Upper lobe of left lung (tissue), 6 donors: ENCODE measurements at regions not wholly inside any gene's neighbourhood (a gene's known extent, or its start where the extent isn't known, plus 50 kb on each side); places are given as distances from the start of the nearest gene placed in this dataset.

ENCODE experiments used
- ATAC-seq, 2 donors: fragments of 200-7000 bp; cut with Tn5 transposase; one replicate each; pipeline ENCODE4 v1.9.1; 2022; ENCODE audit warnings: mild to moderate bottlenecking in 2 of 2, moderate library complexity in 2 of 2; ENCODE audit not compliant: low FRiP score in 2 of 2
- DNase-seq, 2 donors: peaks; one replicate each; pipeline ENCODE4 v3.0.0-alpha.2; 2019 to 2020
- H3K27ac ChIP-seq, 4 donors: fragments of 200-600 bp; sonication (generic); one replicate each; pipeline ENCODE4 v1.5.1; 2016 to 2019
- H3K27me3 ChIP-seq, 4 donors: fragments of 200-600 bp; sonication (generic); one replicate each; pipeline ENCODE4 v1.5.1; 2017 to 2019
- H3K36me3 ChIP-seq, 4 donors: fragments of 200-600 bp; sonication (generic); one replicate each; pipeline ENCODE4 v1.5.1; 2016 to 2019
- H3K4me1 ChIP-seq, 4 donors: fragments of 200-600 bp; sonication (generic); one replicate each; pipeline ENCODE4 v1.5.1; 2018 to 2019
- H3K4me3 ChIP-seq, 4 donors: fragments of 200-600 bp; sonication (generic); one replicate each; pipeline ENCODE4 v1.5.1; 2017 to 2019; ENCODE audit warnings: mild to moderate bottlenecking in 2 of 4, moderate library complexity in 1 of 4
- H3K9me3 ChIP-seq, 4 donors: fragments of 200-600 bp; sonication (generic); one replicate each; pipeline ENCODE4 v1.5.1; 2018 to 2019
- CTCF ChIP-seq, 6 experiments: fragments of 450-650 bp in 4 of 6; fragments of 200-600 bp in 2 of 6; sonication (generic) in 2 of 6; IDR thresholded peaks; one replicate each; pipeline ENCODE4 v1.5.1; 2016 to 2019; ENCODE audit warnings: antibody characterized with exemption in 6 of 6
- EP300 ChIP-seq, 4 donors: sonication (generic); formaldehyde crosslinking; IDR thresholded peaks; one replicate each; pipeline ENCODE4 v1.5.1; 2017; ENCODE audit warnings: antibody characterized with exemption in 4 of 4, control low read depth in 2 of 4
- POLR2A ChIP-seq, 4 donors: fragments of 450-650 bp; IDR thresholded peaks; one replicate each; pipeline ENCODE4 v1.5.1; 2016 to 2017; ENCODE audit warnings: antibody characterized with exemption in 4 of 4, mild to moderate bottlenecking in 2 of 4
- POLR2AphosphoS5 ChIP-seq, 2 donors: sonication (generic); formaldehyde crosslinking; IDR thresholded peaks; one replicate each; pipeline ENCODE4 v1.5.1; 2017; ENCODE audit warnings: antibody characterized with exemption in 2 of 2
- WGBS, 2 donors: methylation state at CpG; one replicate each; pipeline ENCODE4 v1.1.5; 2017 to 2018; 5-methylcytosine and 5-hydroxymethylcytosine counted together
- donor health status: DM: no; HTN: no; CAD: no; lungs with moderate emphysema.
- donor health status: DM: no; HTN: yes; CAD: no; lungs with severe emphysema.

- Histone ChIP-seq H3K9me3 (no peaks in the 10 kb centered on the region), H3K36me3 (no peaks in the 10 kb centered on the region), H3K4me1 (peaks cover 0 to 3% (median 2%) of the 10 kb centered on the region in 4 donors), H3K27ac (no peak overlapping the region), H3K27me3 (no peaks in the 10 kb centered on the region), H3K4me3 (no peak overlapping the region)
- ATAC-seq (no peak), DNase-seq (no peak)
- TF ChIP-seq CTCF (IDR thresholded peaks at IDR 0.05) (no peak), EP300 (IDR thresholded peaks at IDR 0.05) (no peak), POLR2AphosphoS5 (IDR thresholded peaks at IDR 0.05) (no peak), POLR2A (IDR thresholded peaks at IDR 0.05) (no peak)
- 92 to 93% methylated on average over 6 of the region's 6 CpGs for WGBS, 2 donors
Observed at GRCh38 chr10:3911241-3911640, 126.2 kb upstream of the KLF6 start.

GRCh38 chr10:3909339-3909738, 124.3 kb upstream of the KLF6 start:
- Histone ChIP-seq H3K36me3 (no peaks in the 10 kb centered on the region), H3K27me3 (no peaks in the 10 kb centered on the region), H3K27ac (no peak overlapping the region), H3K9me3 (no peaks in the 10 kb centered on the region), H3K4me3 (no peak overlapping the region), H3K4me1 (peaks cover 0 to 7% (median 2%) of the 10 kb centered on the region in 4 donors)
- no peak for TF ChIP-seq EP300 (IDR thresholded peaks at IDR 0.05)
- no peak for TF ChIP-seq POLR2A (IDR thresholded peaks at IDR 0.05)
- no peak for TF ChIP-seq CTCF (IDR thresholded peaks at IDR 0.05)
- TF ChIP-seq POLR2AphosphoS5 (IDR thresholded peaks at IDR 0.05): no peak
- 94 to 97% methylated on average over 14 of the region's 14 CpGs for WGBS, 2 donors
- no peak for DNase-seq
- no peak for ATAC-seq

- H3K36me3 ChIP-seq: no peaks in the 10 kb centered on the region
- 87 to 93% methylated on average over 10 of the region's 10 CpGs for WGBS, 2 donors
- H3K4me3 ChIP-seq: no peak overlapping the region
- no peak overlapping the region for H3K27ac ChIP-seq
- H3K27me3 ChIP-seq: no peaks in the 10 kb centered on the region
- peaks cover 0 to 7% (median 2%) of the 10 kb centered on the region in 4 donors for H3K4me1 ChIP-seq
- no peak for TF ChIP-seq POLR2A (IDR thresholded peaks at IDR 0.05)
- no peak for TF ChIP-seq CTCF (IDR thresholded peaks at IDR 0.05)
- TF ChIP-seq POLR2AphosphoS5 (IDR thresholded peaks at IDR 0.05): no peak
- TF ChIP-seq EP300 (IDR thresholded peaks at IDR 0.05): no peak
- DNase-seq (no peak), ATAC-seq (peak in 1 of 2 donors; percentile 33)
- no peaks in the 10 kb centered on the region for H3K9me3 ChIP-seq
Observed at GRCh38 chr10:3908183-3908582, 123.2 kb upstream of the KLF6 start.

GRCh38 chr10:3907514-3907913, 122.5 kb upstream of the KLF6 start:
- H3K36me3 ChIP-seq: no peaks in the 10 kb centered on the region
- 83 to 84% methylated on average over 5 to 6 of the region's 6 CpGs for WGBS, 2 donors
- H3K27ac ChIP-seq: peak overlapping the region in 2 of 4 donors; percentile 5 to 58
- peak in 1 of 2 donors; percentile 52 for DNase-seq
- H3K27me3 ChIP-seq: no peaks in the 10 kb centered on the region
- peak in 1 of 2 donors; percentile 93 for ATAC-seq
- no peak overlapping the region for H3K4me3 ChIP-seq
- no peak for TF ChIP-seq EP300 (IDR thresholded peaks at IDR 0.05)
- peak in 1 of 2 donors; percentile 11 for TF ChIP-seq POLR2AphosphoS5 (IDR thresholded peaks at IDR 0.05)
- H3K4me1 ChIP-seq: peaks cover 0 to 13% (median 6%) of the 10 kb centered on the region in 4 donors
- no peaks in the 10 kb centered on the region for H3K9me3 ChIP-seq

GRCh38 chr10:3906511-3907111, 121.6 kb upstream of the KLF6 start:
- no peaks in the 10 kb centered on the region for H3K27me3 ChIP-seq
- H3K36me3 ChIP-seq: no peaks in the 10 kb centered on the region
- H3K4me1 ChIP-seq: peaks cover 0 to 18% (median 11%) of the 10 kb centered on the region in 4 donors
- DNase-seq: no peak
- TF ChIP-seq POLR2A (IDR thresholded peaks at IDR 0.05) (no peak), POLR2AphosphoS5 (IDR thresholded peaks at IDR 0.05) (peak in 1 of 2 donors; percentile 19)
- H3K27ac ChIP-seq: peak overlapping the region in 3 of 4 donors; percentile 30 to 58 (median 36)
- peak in 1 of 2 donors; percentile 25 for ATAC-seq
- 52 to 57% methylated on average over 17 of the region's 17 CpGs for WGBS, 2 donors
- H3K4me3 ChIP-seq: no peak overlapping the region
- no peaks in the 10 kb centered on the region for H3K9me3 ChIP-seq
